Keratinocyte (primary cell): ENCODE measurements at regions not wholly inside any gene's neighbourhood (a gene's known extent, or its start where the extent isn't known, plus 50 kb on each side); places are given as distances from the start of the nearest gene placed in this dataset.
"Not testable (repeated sequence)": the region's sequence is repeated elsewhere in the genome, so short reads cannot be mapped to it uniquely, and the experiment has no call there.

ENCODE experiments used
- DNase-seq: peaks from one replicate; pipeline ENCODE4 v3.0.0-alpha.2; 2011; ENCODE audit warnings: low read depth, missing footprints, low spot score
- FAIRE-seq: peaks from 2 replicates; lab custom pipeline; 2011; peaks lifted over from hg19 to GRCh38; lab: Jason Lieb, UNC
- H2AFZ ChIP-seq: 2 replicates; pipeline ENCODE4 v1.6.0; 2012; ENCODE audit warnings: low read length, control low read depth, inconsistent platforms; ENCODE audit not compliant: control insufficient read depth
- H3K27ac ChIP-seq: 2 replicates; pipeline ENCODE4 v1.5.1; 2011; ENCODE audit warnings: low read length; ENCODE audit not compliant: control insufficient read depth, insufficient read depth
- H3K27me3 ChIP-seq: 3 replicates; pipeline ENCODE4 v1.6.0; 2011; ENCODE audit warnings: low read length; ENCODE audit not compliant: control insufficient read depth, insufficient read depth; ENCODE audit errors: extremely low read depth
- H3K36me3 ChIP-seq, 2 experiments: 2 replicates in 1 of 2; 3 replicates in 1 of 2; pipeline ENCODE4 v1.5.1; 2011; ENCODE audit warnings: low read length in 2 of 2, mild to moderate bottlenecking in 1 of 2; ENCODE audit not compliant: control insufficient read depth in 2 of 2, insufficient read depth in 2 of 2; ENCODE audit errors: extremely low read depth in 1 of 2
- H3K4me1 ChIP-seq: 3 replicates; pipeline ENCODE4 v1.5.1; 2011; ENCODE audit warnings: low read length; ENCODE audit not compliant: control insufficient read depth, insufficient read depth; ENCODE audit errors: extremely low read depth
- H3K4me2 ChIP-seq: 3 replicates; pipeline ENCODE4 v1.6.0; 2011; ENCODE audit warnings: low read depth, low read length; ENCODE audit not compliant: control insufficient read depth, insufficient read depth; ENCODE audit errors: extremely low read depth
- H3K4me3 ChIP-seq, 3 experiments: fragments of 200-600 bp in 1 of 3; sonication (generic) in 1 of 3; 2 replicates in 2 of 3; 3 replicates in 1 of 3; pipeline ENCODE4 v1.5.1; 2011 to 2016; ENCODE audit warnings: low read length in 3 of 3, mild to moderate bottlenecking in 3 of 3, control low read depth in 2 of 3, inconsistent platforms in 1 of 3, low read depth in 1 of 3, mixed read lengths in 1 of 3, mixed run types in 1 of 3, moderate library complexity in 1 of 3; ENCODE audit not compliant: control insufficient read depth in 2 of 3, insufficient read depth in 2 of 3; ENCODE audit errors: extremely low read depth in 1 of 3
- H3K79me2 ChIP-seq: 2 replicates; pipeline ENCODE4 v1.6.0; 2012; ENCODE audit warnings: low read length; ENCODE audit not compliant: control insufficient read depth, insufficient read depth
- H3K9ac ChIP-seq: 3 replicates; pipeline ENCODE4 v1.6.0; 2011; ENCODE audit warnings: low read length; ENCODE audit not compliant: control insufficient read depth, insufficient read depth; ENCODE audit errors: extremely low read depth
- H3K9me1 ChIP-seq: 3 replicates; pipeline ENCODE4 v1.6.0; 2011; ENCODE audit warnings: low read length; ENCODE audit not compliant: control insufficient read depth, insufficient read depth; ENCODE audit errors: extremely low read depth
- H3K9me3 ChIP-seq: 2 replicates; pipeline ENCODE4 v1.5.1; 2012; ENCODE audit warnings: low read depth, low read length; ENCODE audit not compliant: control insufficient read depth
- H4K20me1 ChIP-seq: 3 replicates; pipeline ENCODE4 v1.6.0; 2011; ENCODE audit warnings: low read length; ENCODE audit not compliant: control insufficient read depth, insufficient read depth; ENCODE audit errors: extremely low read depth
- CTCF ChIP-seq, 3 experiments: IDR thresholded peaks in 1 of 3; conservative IDR thresholded peaks in 1 of 3; optimal IDR thresholded peaks in 1 of 3; 2 replicates in 2 of 3; 3 replicates in 1 of 3; pipeline versions ENCODE3 to v1.5.1; 2011; ENCODE audit warnings: low read length in 3 of 3, mild to moderate bottlenecking in 3 of 3, moderate library complexity in 2 of 3, control low read depth in 1 of 3, inconsistent platforms in 1 of 3; ENCODE audit not compliant: insufficient read depth in 2 of 3; ENCODE audit errors: extremely low read depth in 1 of 3
- EZH2 ChIP-seq: IDR thresholded peaks from one replicate; pipeline ENCODE4 v1.6.1; 2012; ENCODE audit warnings: inconsistent platforms, mild to moderate bottlenecking, low read length, moderate library complexity
- dilution Hi-C: fragments of 300-500 bp; cut with MboI; formaldehyde crosslinking; loops from one replicate; pipeline ENCODE4 v1.7.0; 2020; ENCODE audit warnings: low sequenced_read_pairs; ENCODE audit not compliant: extremely low pct_ligation_motif_present

GRCh38 chr1:157326173-157326859 is 188.1 kb upstream of the ETV3 start:
- H3K9ac ChIP-seq: no peak overlapping the region
- H3K9me1 ChIP-seq: no peaks in the 10 kb centered on the region
- no peaks in the 10 kb centered on the region for H3K27me3 ChIP-seq
- dilution Hi-C loops: no loop called here
- H3K4me2 ChIP-seq: no peak overlapping the region
- H2AFZ ChIP-seq: no peak overlapping the region
- TF ChIP-seq CTCF (optimal IDR thresholded peaks at IDR 0.05 in 1 of 3, IDR thresholded peaks at IDR 0.05 in 1 of 3, conservative IDR thresholded peaks at IDR 0.05 in 1 of 3; ENCODE audit: extremely low read depth in 1 of 3, insufficient read depth in 2 of 3, low read length in 3 of 3) (no peak), EZH2 (no peak)
- FAIRE-seq: no peak
- H3K79me2 ChIP-seq: no peaks in the 10 kb centered on the region
- no peak for DNase-seq
- no peaks in the 10 kb centered on the region for H3K36me3 ChIP-seq
- H4K20me1 ChIP-seq: no peaks in the 10 kb centered on the region
- no peaks in the 10 kb centered on the region for H3K9me3 ChIP-seq
- H3K4me3 ChIP-seq: no peak overlapping the region
- H3K4me1 ChIP-seq: no peaks in the 10 kb centered on the region
- H3K27ac ChIP-seq: no peak overlapping the region

GRCh38 chr1:157325220-157325619 is 187.0 kb upstream of the ETV3 start:
- H3K4me3 ChIP-seq: no peak overlapping the region
- no peak overlapping the region for H2AFZ ChIP-seq
- DNase-seq (no peak), FAIRE-seq (no peak)
- H3K36me3 ChIP-seq: no peaks in the 10 kb centered on the region
- no peaks in the 10 kb centered on the region for H3K9me3 ChIP-seq
- H3K27me3 ChIP-seq: no peaks in the 10 kb centered on the region
- no peak for TF ChIP-seq CTCF (optimal IDR thresholded peaks at IDR 0.05 in 1 of 3, IDR thresholded peaks at IDR 0.05 in 1 of 3, conservative IDR thresholded peaks at IDR 0.05 in 1 of 3; ENCODE audit: extremely low read depth in 1 of 3, insufficient read depth in 2 of 3, low read length in 3 of 3)
- no peak for TF ChIP-seq EZH2
- H3K4me2 ChIP-seq: no peak overlapping the region
- dilution Hi-C loops: no loop called here
- H3K27ac ChIP-seq: no peak overlapping the region
- no peaks in the 10 kb centered on the region for H4K20me1 ChIP-seq
- no peaks in the 10 kb centered on the region for H3K9me1 ChIP-seq
- H3K9ac ChIP-seq: no peak overlapping the region
- no peaks in the 10 kb centered on the region for H3K79me2 ChIP-seq
- H3K4me1 ChIP-seq: no peaks in the 10 kb centered on the region

- H3K27me3 ChIP-seq, H3K27ac ChIP-seq, H3K9me3 ChIP-seq, FAIRE-seq, H2AFZ ChIP-seq, H3K4me3 ChIP-seq, dilution Hi-C loops, DNase-seq, H3K36me3 ChIP-seq, H4K20me1 ChIP-seq, H3K4me1 ChIP-seq, H3K4me2 ChIP-seq, H3K9me1 ChIP-seq, H3K79me2 ChIP-seq, H3K9ac ChIP-seq: not testable (repeated sequence)
Observed at GRCh38 chr1:157321972-157322371, 183.8 kb upstream of the ETV3 start.
